B cell (primary cell): ENCODE measurements at regions not wholly inside any gene's neighbourhood (a gene's known extent, or its start where the extent isn't known, plus 50 kb on each side); places are given as distances from the start of the nearest gene placed in this dataset.

Experiments used
- ATAC-seq: fragments of 200-7000 bp; cut with Tn5 transposase; one replicate; pipeline ENCODE4 v1.10.0; 2021; ENCODE audit warnings: low read depth, mild to moderate bottlenecking, moderate number of reproducible peaks, moderate library complexity
- CTCF ChIA-PET: fragments of 350-600 bp; sonication (Branson Sonifier 250); formaldehyde crosslinking; loops from one replicate; lab custom pipeline; 2021; ENCODE audit warnings: antibody characterized with exemption, inconsistent platforms; lab: Charles Lee
- POLR2A ChIA-PET: fragments of 350-600 bp; sonication (Branson Sonifier 250); formaldehyde crosslinking; loops from one replicate; lab custom pipeline; 2021; ENCODE audit warnings: antibody characterized with exemption; lab: Charles Lee
- DNase-seq: peaks from one replicate; pipeline ENCODE4 v3.0.0; 2013
- H2AFZ ChIP-seq: 2 replicates; pipeline ENCODE4 v1.6.1; 2012; ENCODE audit warnings: mild to moderate bottlenecking, low read depth, low read length; ENCODE audit not compliant: insufficient read depth, poor library complexity, severe bottlenecking
- H3K27ac ChIP-seq, 2 donors: 1 replicate in 1 of 2; 2 replicates in 1 of 2; pipeline ENCODE4 v1.5.1; 2012 to 2013; ENCODE audit warnings: low read length in 2 of 2, mild to moderate bottlenecking in 2 of 2, moderate library complexity in 1 of 2
- H3K27me3 ChIP-seq, 4 experiments: fragments of 200-600 bp in 1 of 4; sonication (generic) in 1 of 4; replicated peaks in 1 of 4; 1 replicate in 2 of 4; 2 replicates in 2 of 4; pipeline versions ENCODE4 v1.6.1 to v1.7.0; 2013 to 2016; ENCODE audit warnings: low read length in 3 of 4, mild to moderate bottlenecking in 2 of 4, mixed read lengths in 1 of 4, moderate library complexity in 1 of 4; ENCODE audit not compliant: insufficient read depth in 4 of 4, control insufficient read depth in 3 of 4; ENCODE audit errors: control extremely low read depth in 1 of 4
- H3K36me3 ChIP-seq, 2 experiments: replicated peaks in 1 of 2; 1 replicate in 1 of 2; 2 replicates in 1 of 2; pipeline versions ENCODE4 v1.6.1 to v1.7.1; 2013; ENCODE audit warnings: low read length in 1 of 2; ENCODE audit not compliant: insufficient read depth in 2 of 2, control insufficient read depth in 1 of 2; ENCODE audit errors: control extremely low read depth in 1 of 2, extremely low read depth in 1 of 2
- H3K4me1 ChIP-seq, 2 donors: fragments of 200-600 bp in 1 of 2; sonication (generic) in 1 of 2; 1 replicate in 1 of 2; 2 replicates in 1 of 2; pipeline versions ENCODE4 v1.5.1 to v1.6.1; 2013 to 2017; ENCODE audit warnings: low read length in 2 of 2; ENCODE audit not compliant: control insufficient read depth in 2 of 2, insufficient read depth in 2 of 2
- H3K4me2 ChIP-seq: replicated peaks from 2 replicates; pipeline ENCODE3; 2012; ENCODE audit warnings: mild to moderate bottlenecking, low read depth, low read length; ENCODE audit not compliant: poor library complexity, severe bottlenecking
- H3K4me3 ChIP-seq, 5 experiments: fragments of 200-600 bp in 1 of 5; sonication (generic) in 1 of 5; 1 replicate in 3 of 5; 2 replicates in 2 of 5; pipeline versions ENCODE4 v1.5.1 to v1.7.0; 2011 to 2016; ENCODE audit warnings: low read length in 4 of 5, mild to moderate bottlenecking in 4 of 5, low read depth in 2 of 5, control low read depth in 1 of 5, moderate library complexity in 1 of 5; ENCODE audit not compliant: insufficient read depth in 1 of 5; ENCODE audit errors: control extremely low read depth in 1 of 5, extremely low read depth in 1 of 5
- H3K79me2 ChIP-seq: fragments of 200-600 bp; sonication (generic); one replicate; pipeline ENCODE4 v1.6.0; 2016; ENCODE audit warnings: low read length; ENCODE audit not compliant: control insufficient read depth, insufficient read depth
- H3K9ac ChIP-seq: fragments of 200-600 bp; sonication (generic); 2 replicates; pipeline ENCODE4 v1.6.1; 2017; ENCODE audit warnings: mild to moderate bottlenecking, low read length, moderate library complexity
- H3K9me3 ChIP-seq, 3 donors: one replicate each; pipeline versions ENCODE4 v1.6.1 to v1.7.1; 2013; ENCODE audit warnings: low read length in 2 of 3; ENCODE audit not compliant: control insufficient read depth in 2 of 3, insufficient read depth in 1 of 3; ENCODE audit errors: control extremely low read depth in 1 of 3
- H4K20me1 ChIP-seq: 2 replicates; pipeline ENCODE4 v1.6.0; 2012; ENCODE audit warnings: mild to moderate bottlenecking, low read length; ENCODE audit not compliant: insufficient read depth, control insufficient read depth, poor library complexity, severe bottlenecking
- H3K27ac Mint-ChIP-seq: one replicate; pipeline ENCODE4 v1.8.0; 2021; ENCODE audit warnings: mixed read lengths
- H3K27me3 Mint-ChIP-seq: one replicate; pipeline ENCODE4 v1.8.0; 2021; ENCODE audit warnings: mixed read lengths
- H3K4me1 Mint-ChIP-seq: one replicate; pipeline ENCODE4 v1.8.0; 2021; ENCODE audit warnings: mixed read lengths
- H3K4me3 Mint-ChIP-seq: one replicate; pipeline ENCODE4 v1.8.0; 2021; ENCODE audit warnings: mixed read lengths
- H3K9me3 Mint-ChIP-seq: one replicate; pipeline ENCODE4 v1.8.0; 2022; ENCODE audit warnings: mixed read lengths; ENCODE audit not compliant: insufficient read depth
- CTCF ChIP-seq: fragments of 200-600 bp; IDR thresholded peaks from one replicate; pipeline ENCODE4 v1.8.0; 2022; ENCODE audit warnings: antibody characterized with exemption, mild to moderate bottlenecking
- EZH2 ChIP-seq: IDR thresholded peaks from 2 replicates; pipeline ENCODE4 v1.6.1; 2012; ENCODE audit warnings: borderline replicate concordance, low read depth, mild to moderate bottlenecking, moderate library complexity, low read length; ENCODE audit not compliant: insufficient read depth, poor library complexity, severe bottlenecking
- WGBS: methylation state at CpG from one replicate; pipeline ENCODE4 v1.1.5; 2013; ENCODE audit warnings: missing lambda C conversion rate; ENCODE audit not compliant: insufficient coverage; 5-methylcytosine and 5-hydroxymethylcytosine counted together
- intact Hi-C: fragments of 100-400 bp; cut with micrococcal nuclease; formaldehyde crosslinking; loops from one replicate; pipeline ENCODE4 v1.10.0; 2022

- TF ChIP-seq CTCF (no peak), EZH2 (no peak)
- Histone ChIP-seq H3K27ac (no peak overlapping the region), H3K4me3 (no peak overlapping the region), H3K4me1 (no peaks in the 10 kb centered on the region), H3K9ac (no peak overlapping the region), H3K79me2 (no peaks in the 10 kb centered on the region), H2AFZ (no peak overlapping the region), H3K27me3 (peaks cover 0 to 3% (median 0%) of the 10 kb centered on the region in 4 experiments), H4K20me1 (no peaks in the 10 kb centered on the region), H3K4me2 (no peak overlapping the region), H3K36me3 (no peaks in the 10 kb centered on the region), H3K9me3 (no peaks in the 10 kb centered on the region)
- Mint-ChIP-seq H3K27ac (no peak overlapping the region), H3K4me1 (no peaks in the 10 kb centered on the region), H3K4me3 (no peak overlapping the region), H3K9me3 (no peaks in the 10 kb centered on the region), H3K27me3 (peaks cover 22% of the 10 kb centered on the region)
- no peak for ATAC-seq
- intact Hi-C loops: no loop called here
- CTCF ChIA-PET: no interaction called here
- WGBS: 100% methylated on average over 1 of the region's 1 CpG
- no peak for DNase-seq
- POLR2A ChIA-PET: no interaction called here
These were observed 183.6 kb downstream of the NSG2 start for GRCh38 chr5:174229068-174229467.

GRCh38 chr5:174229514-174230370 is 184.2 kb downstream of the NSG2 start:
- WGBS: 75% methylated on average over 2 of the region's 3 CpGs
- Histone ChIP-seq H4K20me1 (no peaks in the 10 kb centered on the region), H3K9ac (no peak overlapping the region), H3K36me3 (no peaks in the 10 kb centered on the region), H3K4me2 (no peak overlapping the region), H3K9me3 (peaks cover 0 to 5% (median 0%) of the 10 kb centered on the region in 3 donors), H3K27ac (no peak overlapping the region), H3K4me1 (no peaks in the 10 kb centered on the region), H3K4me3 (no peak overlapping the region), H2AFZ (no peak overlapping the region), H3K27me3 (peaks cover 0 to 3% (median 0%) of the 10 kb centered on the region in 4 experiments), H3K79me2 (no peaks in the 10 kb centered on the region)
- Mint-ChIP-seq H3K4me3 (no peak overlapping the region), H3K27me3 (peaks cover 22% of the 10 kb centered on the region), H3K9me3 (no peaks in the 10 kb centered on the region), H3K27ac (no peak overlapping the region), H3K4me1 (no peaks in the 10 kb centered on the region)
- no peak for ATAC-seq
- POLR2A ChIA-PET: no interaction called here
- DNase-seq: no peak
- intact Hi-C loops: no loop called here
- CTCF ChIA-PET: no interaction called here
- TF ChIP-seq EZH2 (no peak), CTCF (no peak)
